ENCODE measurements at regions not wholly inside any gene's neighbourhood (a gene's known extent, or its start where the extent isn't known, plus 50 kb on each side); places are given as distances from the start of the nearest gene placed in this dataset.
"Not testable (repeated sequence)": the region's sequence is repeated elsewhere in the genome, so short reads cannot be mapped to it uniquely, and the experiment has no call there.

DNA sequence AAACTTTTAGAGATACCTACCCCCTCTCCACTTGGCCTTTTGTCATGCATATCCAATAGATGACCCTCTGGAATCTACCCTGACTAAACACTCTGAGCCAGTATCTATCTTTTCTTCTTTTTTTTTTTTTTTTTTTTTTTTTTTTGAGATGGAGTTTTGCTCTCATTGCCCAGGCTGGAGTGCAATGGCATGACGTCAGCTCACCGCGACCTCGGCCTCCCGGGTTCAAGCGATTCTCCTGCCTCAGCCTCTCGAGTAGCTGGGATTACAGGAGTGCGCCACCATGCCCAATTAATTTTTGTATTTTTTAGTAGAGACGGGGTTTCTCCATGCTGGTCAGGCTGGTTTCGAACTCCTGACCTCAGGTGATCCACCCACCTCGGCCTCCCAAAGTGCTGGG is 50.8 kb upstream of the GRIN2B start:
- in situ Hi-C loops (cut with MboI; ENCODE audit: low sequenced_read_pairs in 4 of 4); H3K27ac ChIP-seq: not testable (repeated sequence)

DNA sequence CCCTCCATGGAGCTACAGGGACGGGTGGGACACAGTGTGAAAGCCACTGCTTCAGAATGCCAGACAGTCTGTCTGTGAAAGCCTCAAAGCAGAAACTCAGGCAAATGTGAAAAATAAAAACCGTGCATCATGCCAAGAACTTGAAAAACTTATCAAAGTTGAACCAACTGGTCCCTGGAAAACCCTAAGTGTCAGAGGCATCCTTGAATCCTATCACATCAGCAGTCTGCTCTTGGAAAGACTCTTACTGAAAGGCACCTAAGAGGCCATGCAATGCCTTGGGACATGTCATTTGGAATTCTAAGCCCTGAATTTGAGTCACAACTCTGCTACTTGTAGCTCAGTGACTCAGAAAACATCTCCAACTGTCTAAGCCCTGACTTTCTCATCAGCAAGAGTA is 62.4 kb upstream of the GRIN2B start:
- ATAC-seq (no peak), DNase-seq (no peak)
- in situ Hi-C loops (cut with MboI; ENCODE audit: low sequenced_read_pairs in 4 of 4) (no loop called here), intact Hi-C loops (cut with DNase I; ENCODE audit: low total_unique reads) (no loop called here)
- Histone ChIP-seq H3K4me3 (no peak overlapping the region), H3K27me3 (no peaks in the 10 kb centered on the region), H3K36me3 (no peaks in the 10 kb centered on the region), H3K4me1 (no peaks in the 10 kb centered on the region), H3K27ac (no peak overlapping the region), H3K9me3 (no peaks in the 10 kb centered on the region)
- no peak for TF ChIP-seq POLR2A (IDR thresholded peaks at IDR 0.05)
- TF ChIP-seq, protein P1, sequence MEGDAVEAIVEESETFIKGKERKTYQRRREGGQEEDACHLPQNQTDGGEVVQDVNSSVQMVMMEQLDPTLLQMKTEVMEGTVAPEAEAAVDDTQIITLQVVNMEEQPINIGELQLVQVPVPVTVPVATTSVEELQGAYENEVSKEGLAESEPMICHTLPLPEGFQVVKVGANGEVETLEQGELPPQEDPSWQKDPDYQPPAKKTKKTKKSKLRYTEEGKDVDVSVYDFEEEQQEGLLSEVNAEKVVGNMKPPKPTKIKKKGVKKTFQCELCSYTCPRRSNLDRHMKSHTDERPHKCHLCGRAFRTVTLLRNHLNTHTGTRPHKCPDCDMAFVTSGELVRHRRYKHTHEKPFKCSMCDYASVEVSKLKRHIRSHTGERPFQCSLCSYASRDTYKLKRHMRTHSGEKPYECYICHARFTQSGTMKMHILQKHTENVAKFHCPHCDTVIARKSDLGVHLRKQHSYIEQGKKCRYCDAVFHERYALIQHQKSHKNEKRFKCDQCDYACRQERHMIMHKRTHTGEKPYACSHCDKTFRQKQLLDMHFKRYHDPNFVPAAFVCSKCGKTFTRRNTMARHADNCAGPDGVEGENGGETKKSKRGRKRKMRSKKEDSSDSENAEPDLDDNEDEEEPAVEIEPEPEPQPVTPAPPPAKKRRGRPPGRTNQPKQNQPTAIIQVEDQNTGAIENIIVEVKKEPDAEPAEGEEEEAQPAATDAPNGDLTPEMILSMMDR (IDR thresholded peaks at IDR 0.05 in 4 of 5, conservative IDR thresholded peaks at IDR 0.05 in 1 of 5): no peak

More for the DNA sequence above, 50.8 kb upstream of the GRIN2B start:
- ATAC-seq; H3K9me3 ChIP-seq; DNase-seq; H3K36me3 ChIP-seq; H3K4me3 ChIP-seq; H3K27me3 ChIP-seq; intact Hi-C loops (cut with DNase I; ENCODE audit: low total_unique reads); H3K4me1 ChIP-seq: not testable (repeated sequence)

DNA sequence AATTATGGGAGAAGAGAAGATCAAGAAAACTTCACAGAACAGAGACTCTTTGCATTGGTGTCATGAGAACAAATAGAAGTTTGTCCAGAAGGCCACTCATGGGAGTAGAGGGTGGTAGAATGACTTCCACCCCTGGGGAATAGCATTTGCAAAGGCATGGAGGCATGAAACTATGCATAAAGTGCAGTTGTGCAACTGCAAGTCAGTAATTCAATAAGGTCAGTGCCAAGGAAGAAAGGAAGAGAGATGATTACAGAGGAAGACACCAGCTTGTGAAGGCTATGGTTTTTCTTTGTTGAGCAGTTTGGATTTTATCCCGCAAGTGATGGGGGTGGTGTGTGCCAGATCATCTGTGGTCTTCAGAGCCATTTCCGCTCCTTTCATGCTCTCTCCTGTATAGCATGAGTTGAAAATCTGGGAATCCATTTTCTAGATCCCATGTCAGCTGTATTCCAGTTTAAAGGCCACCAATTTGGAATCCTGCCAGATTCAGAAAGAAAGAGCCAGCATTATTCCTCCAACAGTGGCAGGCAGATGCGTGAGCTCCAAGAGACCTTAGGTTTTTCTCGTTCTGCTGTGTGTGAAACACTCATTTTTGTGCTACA is 67.6 kb upstream of the GRIN2B start:
- no peaks in the 10 kb centered on the region for H3K9me3 ChIP-seq
- TF ChIP-seq, protein P1 (IDR thresholded peaks at IDR 0.05 in 4 of 5, conservative IDR thresholded peaks at IDR 0.05 in 1 of 5): no peak
- TF ChIP-seq POLR2A (IDR thresholded peaks at IDR 0.05): no peak
- in situ Hi-C loops (cut with MboI; ENCODE audit: low sequenced_read_pairs in 4 of 4): no loop called here
- DNase-seq: no peak
- no peaks in the 10 kb centered on the region for H3K36me3 ChIP-seq
- intact Hi-C loops (cut with DNase I; ENCODE audit: low total_unique reads): no loop called here
- no peak overlapping the region for H3K27ac ChIP-seq
- no peak for ATAC-seq
- H3K4me3 ChIP-seq: no peak overlapping the region
- no peaks in the 10 kb centered on the region for H3K4me1 ChIP-seq
- H3K27me3 ChIP-seq: no peaks in the 10 kb centered on the region

DNA sequence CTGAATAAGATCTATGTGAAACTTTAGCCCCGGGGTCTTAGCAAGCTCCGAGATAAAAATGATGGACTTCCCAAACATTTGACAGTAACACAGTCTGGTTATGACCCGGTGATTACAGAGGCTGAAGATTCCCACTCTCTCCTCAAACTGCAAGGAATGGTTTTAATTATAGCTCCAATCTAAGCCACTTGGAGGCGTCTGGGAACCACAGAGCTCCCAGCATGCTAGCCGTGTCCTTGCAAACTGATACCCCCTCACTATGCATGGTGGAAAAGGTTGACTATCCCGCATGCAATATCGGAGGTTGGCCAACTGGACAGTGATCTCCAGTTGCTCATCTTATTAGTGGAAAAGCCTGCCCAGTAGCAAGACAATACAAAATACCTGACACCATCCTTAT is 76.5 kb upstream of the GRIN2B start:
- no peak for ATAC-seq
- TF ChIP-seq POLR2A (IDR thresholded peaks at IDR 0.05): no peak
- TF ChIP-seq, protein P1 (IDR thresholded peaks at IDR 0.05 in 4 of 5, conservative IDR thresholded peaks at IDR 0.05 in 1 of 5): no peak
- in situ Hi-C loops (cut with MboI; ENCODE audit: low sequenced_read_pairs in 4 of 4): no loop called here

DNA sequence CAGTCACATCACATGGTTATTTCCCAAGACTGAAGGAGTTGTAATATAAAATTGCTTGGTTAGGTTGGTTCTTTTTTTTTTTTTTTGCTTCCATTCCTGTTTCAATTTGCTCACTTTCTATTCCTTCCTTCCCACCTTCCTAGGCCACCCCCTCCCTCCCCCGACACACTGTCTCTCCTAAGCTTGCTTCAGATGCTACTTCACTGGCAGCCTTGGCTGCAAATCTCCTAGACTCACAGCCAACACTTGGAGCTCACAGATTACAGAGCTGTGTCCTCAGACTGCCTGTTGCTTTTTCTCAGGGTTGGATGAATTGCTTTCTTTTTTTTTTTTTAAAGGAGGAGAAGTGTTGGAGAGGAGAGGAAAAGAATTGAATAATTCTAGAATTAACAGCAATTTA is 77.3 kb upstream of the GRIN2B start:
- no peak for DNase-seq
- Histone ChIP-seq H3K27me3 (no peaks in the 10 kb centered on the region), H3K9me3 (no peaks in the 10 kb centered on the region), H3K4me3 (no peak overlapping the region), H3K4me1 (no peaks in the 10 kb centered on the region), H3K36me3 (no peaks in the 10 kb centered on the region), H3K27ac (no peak overlapping the region)
- in situ Hi-C loops (cut with MboI; ENCODE audit: low sequenced_read_pairs in 4 of 4) (no loop called here), intact Hi-C loops (cut with DNase I; ENCODE audit: low total_unique reads) (no loop called here)
- ATAC-seq: no peak
- TF ChIP-seq, protein P1 (IDR thresholded peaks at IDR 0.05 in 4 of 5, conservative IDR thresholded peaks at IDR 0.05 in 1 of 5): no peak
- TF ChIP-seq POLR2A (IDR thresholded peaks at IDR 0.05): no peak

More for the DNA sequence above, 76.5 kb upstream of the GRIN2B start:
- Histone ChIP-seq H3K9me3 (no peaks in the 10 kb centered on the region), H3K27me3 (no peaks in the 10 kb centered on the region), H3K27ac (no peak overlapping the region), H3K4me3 (no peak overlapping the region), H3K36me3 (no peaks in the 10 kb centered on the region), H3K4me1 (no peaks in the 10 kb centered on the region)
- intact Hi-C loops (cut with DNase I; ENCODE audit: low total_unique reads): no loop called here
- no peak for DNase-seq
